D721Med (cell line): ENCODE measurements at regions not wholly inside any gene's neighbourhood (a gene's known extent, or its start where the extent isn't known, plus 50 kb on each side); places are given as distances from the start of the nearest gene placed in this dataset.

Source experiments
- DNase-seq: peaks from one replicate; pipeline ENCODE4 v3.0.0; 2011; ENCODE audit warnings: low spot score; ENCODE audit not compliant: insufficient read length
- FAIRE-seq: peaks from 2 replicates; lab custom pipeline; 2011; peaks lifted over from hg19 to GRCh38; lab: Jason Lieb, UNC
- TF ChIP-seq, protein P1 (sequence below): IDR thresholded peaks from 2 replicates; pipeline ENCODE4 v1.5.1; 2012; ENCODE audit warnings: mild to moderate bottlenecking, control low read depth; ENCODE audit not compliant: insufficient read depth; ENCODE audit errors: missing control alignments

DNA sequence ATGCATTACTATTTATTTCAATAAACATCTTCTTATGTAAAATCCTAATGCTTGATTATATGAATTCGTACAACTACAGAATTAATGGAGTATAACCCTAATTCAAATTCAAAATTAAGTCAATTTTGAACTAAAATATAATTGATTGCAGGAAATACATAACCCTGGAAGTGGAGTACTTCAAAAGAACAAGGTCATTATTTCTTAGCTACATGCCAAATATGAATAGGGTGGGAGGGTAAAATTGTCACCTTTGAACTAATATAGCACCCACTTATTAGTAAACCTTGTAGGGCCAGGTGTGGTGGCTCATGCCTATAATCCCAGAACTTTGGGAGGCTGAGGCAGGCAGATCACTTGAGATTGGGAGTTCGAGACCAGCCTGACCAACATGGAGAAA, 895.4 kb upstream of the ACVR2A start:
- no peak for DNase-seq
- TF ChIP-seq, protein P1, sequence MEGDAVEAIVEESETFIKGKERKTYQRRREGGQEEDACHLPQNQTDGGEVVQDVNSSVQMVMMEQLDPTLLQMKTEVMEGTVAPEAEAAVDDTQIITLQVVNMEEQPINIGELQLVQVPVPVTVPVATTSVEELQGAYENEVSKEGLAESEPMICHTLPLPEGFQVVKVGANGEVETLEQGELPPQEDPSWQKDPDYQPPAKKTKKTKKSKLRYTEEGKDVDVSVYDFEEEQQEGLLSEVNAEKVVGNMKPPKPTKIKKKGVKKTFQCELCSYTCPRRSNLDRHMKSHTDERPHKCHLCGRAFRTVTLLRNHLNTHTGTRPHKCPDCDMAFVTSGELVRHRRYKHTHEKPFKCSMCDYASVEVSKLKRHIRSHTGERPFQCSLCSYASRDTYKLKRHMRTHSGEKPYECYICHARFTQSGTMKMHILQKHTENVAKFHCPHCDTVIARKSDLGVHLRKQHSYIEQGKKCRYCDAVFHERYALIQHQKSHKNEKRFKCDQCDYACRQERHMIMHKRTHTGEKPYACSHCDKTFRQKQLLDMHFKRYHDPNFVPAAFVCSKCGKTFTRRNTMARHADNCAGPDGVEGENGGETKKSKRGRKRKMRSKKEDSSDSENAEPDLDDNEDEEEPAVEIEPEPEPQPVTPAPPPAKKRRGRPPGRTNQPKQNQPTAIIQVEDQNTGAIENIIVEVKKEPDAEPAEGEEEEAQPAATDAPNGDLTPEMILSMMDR: no peak
- no peak for FAIRE-seq

DNA sequence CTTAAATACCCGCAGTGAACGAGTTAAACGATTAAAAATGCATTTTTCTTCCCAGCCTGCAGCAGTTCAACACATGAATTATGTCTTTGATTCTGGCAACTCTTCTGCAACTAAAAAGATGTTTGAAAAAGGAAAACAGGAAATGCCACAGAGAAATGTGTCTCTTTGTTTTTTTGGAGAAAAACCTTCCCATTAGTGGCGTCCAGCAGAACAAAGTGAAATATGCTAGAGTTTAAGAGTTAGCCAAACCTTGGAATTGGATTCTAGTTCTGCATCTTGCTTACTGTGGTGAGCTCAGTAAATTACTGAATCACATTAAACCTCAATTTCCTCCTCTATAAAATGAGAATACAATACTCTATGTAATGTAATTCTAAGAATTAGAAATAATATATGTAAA, 900.2 kb upstream of the ACVR2A start:
- DNase-seq: no peak
- TF ChIP-seq, protein P1: no peak
- FAIRE-seq: no peak

DNA sequence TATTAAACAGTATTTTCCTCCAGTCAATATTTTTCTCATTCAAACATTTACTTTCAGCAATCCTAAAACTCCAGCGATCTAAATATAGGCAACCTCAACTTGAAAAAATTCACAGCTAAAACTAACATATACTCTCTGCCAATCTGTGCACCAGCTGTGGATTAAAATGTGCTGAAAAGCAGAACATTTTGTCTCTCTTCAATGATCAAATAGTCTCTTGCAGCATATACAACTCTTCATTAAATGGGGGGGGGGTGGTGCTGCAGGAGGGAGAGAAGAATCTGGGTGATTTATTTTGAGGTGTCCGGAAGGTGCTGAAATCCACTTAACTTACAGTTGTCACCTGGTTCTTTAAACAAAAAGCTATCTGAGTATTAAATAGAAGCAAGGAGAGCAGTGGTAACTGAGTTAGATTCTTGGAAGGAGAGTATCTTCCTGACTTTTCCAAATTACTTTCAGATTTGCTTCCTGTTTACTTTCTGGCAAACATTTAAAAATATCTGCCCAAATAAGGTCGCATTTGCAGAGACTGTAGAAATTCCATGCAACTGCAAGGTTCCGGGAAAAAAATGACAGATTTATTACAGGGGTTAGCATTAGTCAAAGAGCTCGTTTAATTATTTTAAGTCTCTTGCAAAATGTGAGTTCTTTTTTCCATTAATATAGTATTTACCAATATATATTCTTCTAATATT, 904.7 kb upstream of the ACVR2A start:
- DNase-seq (no peak), FAIRE-seq (no peak)
- TF ChIP-seq, protein P1: no peak

DNA sequence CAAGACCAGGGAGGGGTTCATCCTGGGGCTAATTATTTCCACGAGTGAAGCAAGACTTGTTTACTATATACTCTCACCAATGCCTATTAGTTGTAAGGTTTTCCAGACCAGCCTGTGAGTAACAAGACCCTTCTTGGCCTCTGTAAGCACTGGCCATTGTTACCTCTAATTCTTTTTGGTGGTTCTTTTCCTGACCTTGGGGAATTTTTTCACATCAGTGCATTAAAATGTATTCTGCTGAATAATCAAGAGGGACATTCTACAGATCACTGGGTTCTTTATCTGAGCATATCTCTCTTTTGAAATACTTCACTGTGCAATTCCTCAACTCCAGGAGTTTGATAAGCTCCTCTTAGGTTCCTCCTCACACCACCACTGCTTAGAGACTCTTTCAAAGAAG, 909.9 kb upstream of the ACVR2A start:
- FAIRE-seq: no peak
- TF ChIP-seq, protein P1: no peak
- DNase-seq: no peak

DNA sequence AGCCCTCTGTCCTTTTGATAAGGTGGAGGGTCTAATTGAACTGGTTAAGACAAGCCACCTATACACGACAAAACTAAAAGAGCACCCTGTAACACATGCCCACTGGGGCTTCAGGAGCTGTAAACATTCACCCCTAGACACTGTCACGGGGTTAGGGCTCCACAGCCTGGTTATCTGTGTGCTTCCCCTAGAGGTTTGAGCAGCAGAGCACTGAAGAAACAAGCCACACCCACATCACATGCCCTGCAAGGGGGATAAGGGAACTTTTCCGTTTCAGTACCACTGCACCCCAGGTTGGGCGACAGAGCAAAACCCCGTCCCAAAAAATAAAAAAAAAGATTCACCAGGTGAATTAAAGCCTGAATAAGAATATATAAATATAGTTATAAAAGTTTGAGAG, 913.7 kb upstream of the ACVR2A start:
- TF ChIP-seq, protein P1: no peak
- no peak for FAIRE-seq
- no peak for DNase-seq

DNA sequence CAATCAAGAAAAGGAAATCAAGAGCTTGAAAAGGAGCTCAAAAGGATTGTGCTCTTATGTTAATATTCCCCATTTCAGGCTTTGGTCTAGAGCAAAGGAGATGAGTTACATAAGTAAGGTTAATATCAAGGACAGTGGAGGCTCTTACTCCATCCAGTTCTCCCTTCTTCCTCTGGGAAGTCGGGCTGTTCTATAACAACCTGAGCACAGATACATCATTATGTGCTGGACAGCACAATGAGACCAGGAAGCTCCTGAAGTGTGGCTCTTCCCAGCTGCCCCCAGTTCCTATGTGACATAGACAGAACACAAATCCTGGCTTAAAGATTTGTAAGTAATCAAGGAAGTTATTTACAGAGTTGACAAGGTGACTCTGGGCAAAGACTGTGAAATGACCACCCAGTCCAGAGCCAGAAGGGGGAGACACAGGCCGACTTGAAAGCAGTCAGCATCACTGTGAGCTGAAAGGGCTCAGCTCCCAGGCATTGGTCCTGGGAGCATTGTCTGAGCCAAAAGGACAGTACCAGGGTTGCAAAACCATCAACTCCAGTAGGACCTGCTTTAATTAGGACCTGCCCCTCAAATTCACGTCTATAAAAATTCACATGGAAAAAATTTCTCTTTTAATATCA, 917.6 kb upstream of the ACVR2A start:
- TF ChIP-seq, protein P1: peak; percentile 74
- DNase-seq: no peak
- FAIRE-seq: peak; percentile 76

DNA sequence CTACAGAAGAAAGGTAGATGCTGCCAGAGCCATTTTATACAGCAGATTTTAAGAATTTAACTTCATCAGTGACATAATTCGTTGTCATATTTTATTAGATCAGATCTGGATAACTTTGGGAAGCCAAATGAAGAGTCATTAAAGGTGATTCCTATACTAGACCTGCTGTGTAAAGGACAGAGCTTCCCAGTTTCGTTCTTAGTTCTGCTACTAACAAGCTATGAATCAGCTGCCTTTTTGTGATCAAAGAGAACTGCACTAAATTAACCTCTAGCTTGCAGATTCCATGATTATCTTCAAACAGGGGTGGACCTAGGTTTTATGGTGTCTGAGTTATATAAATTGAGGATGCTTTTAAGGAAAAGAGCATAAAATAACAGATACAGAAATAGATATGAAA, 926.5 kb upstream of the ACVR2A start:
- FAIRE-seq: no peak
- no peak for DNase-seq
- TF ChIP-seq, protein P1: no peak
